Activated naive CD4-positive, alpha-beta T cell treated with anti-CD3 and anti-CD28 coated beads, Interleukin-2, amount 10 ng/mL, durations not matched to agents 7 days and 5 days (primary cell): ENCODE measurements at regions not wholly inside any gene's neighbourhood (a gene's known extent, or its start where the extent isn't known, plus 50 kb on each side); places are given as distances from the start of the nearest gene placed in this dataset.

Experiments used
- CTCF ChIA-PET: fragments of 350-600 bp; sonication (Branson Sonifier 250); formaldehyde crosslinking; loops from one replicate; lab custom pipeline; 2021; ENCODE audit warnings: antibody characterized with exemption; lab: Charles Lee
- DNase-seq: peaks from one replicate; pipeline ENCODE4 v3.0.0-alpha.2; 2020
- H3K27ac Mint-ChIP-seq: one replicate; pipeline ENCODE4 v1.8.0; 2021; ENCODE audit warnings: mild to moderate bottlenecking, moderate library complexity, mixed read lengths
- H3K27me3 Mint-ChIP-seq: one replicate; pipeline ENCODE4 v1.8.0; 2021; ENCODE audit warnings: mild to moderate bottlenecking, mixed read lengths
- H3K36me3 Mint-ChIP-seq: one replicate; pipeline ENCODE4 v1.8.0; 2021; ENCODE audit warnings: mixed read lengths
- H3K4me1 Mint-ChIP-seq: one replicate; pipeline ENCODE4 v1.8.0; 2021; ENCODE audit warnings: mixed read lengths
- H3K4me3 Mint-ChIP-seq: one replicate; pipeline ENCODE4 v1.8.0; 2021; ENCODE audit warnings: mild to moderate bottlenecking, moderate library complexity, mixed read lengths
- H3K9me3 Mint-ChIP-seq: one replicate; pipeline ENCODE4 v1.8.0; 2021; ENCODE audit warnings: mixed read lengths

- DNase-seq, result no peak
- no peaks in the 10 kb centered on the region for H3K9me3 Mint-ChIP-seq
- no peaks in the 10 kb centered on the region for H3K4me1 Mint-ChIP-seq
- CTCF ChIA-PET, result no interaction called here
- H3K27me3 Mint-ChIP-seq, result peaks cover 11% of the 10 kb centered on the region
- H3K36me3 Mint-ChIP-seq, result no peaks in the 10 kb centered on the region
- H3K27ac Mint-ChIP-seq, result no peak overlapping the region
- H3K4me3 Mint-ChIP-seq, result no peak overlapping the region
Observed at GRCh38 chr3:194925614-194926013, 239.9 kb downstream of the FAM43A start.

- DNase-seq, result no peak
Observed at GRCh38 chr3:194928227-194928626, 242.5 kb downstream of the FAM43A start.

GRCh38 chr3:194928831-194929577 lies 243.3 kb downstream of the FAM43A start:
- Mint-ChIP-seq H3K27ac (no peak overlapping the region), H3K27me3 (peaks cover 35% of the 10 kb centered on the region), H3K36me3 (no peaks in the 10 kb centered on the region), H3K4me3 (no peak overlapping the region), H3K4me1 (no peaks in the 10 kb centered on the region), H3K9me3 (no peaks in the 10 kb centered on the region)
- CTCF ChIA-PET, result no interaction called here
- DNase-seq, result no peak

More at GRCh38 chr3:194928227-194928626, 242.5 kb downstream of the FAM43A start:
- no peaks in the 10 kb centered on the region for H3K9me3 Mint-ChIP-seq
- CTCF ChIA-PET, result no interaction called here
- no peaks in the 10 kb centered on the region for H3K36me3 Mint-ChIP-seq
- no peak overlapping the region for H3K4me3 Mint-ChIP-seq
- H3K27me3 Mint-ChIP-seq, result peaks cover 27% of the 10 kb centered on the region
- H3K27ac Mint-ChIP-seq, result no peak overlapping the region
- H3K4me1 Mint-ChIP-seq, result no peaks in the 10 kb centered on the region

- CTCF ChIA-PET, result no interaction called here
- Mint-ChIP-seq H3K4me3 (no peak overlapping the region), H3K27ac (no peak overlapping the region), H3K9me3 (no peaks in the 10 kb centered on the region), H3K36me3 (no peaks in the 10 kb centered on the region), H3K4me1 (no peaks in the 10 kb centered on the region), H3K27me3 (peaks cover 35% of the 10 kb centered on the region)
- DNase-seq, result no peak
Observed at GRCh38 chr3:194929578-194929960, 243.9 kb downstream of the FAM43A start.

GRCh38 chr3:194930377-194931204 lies 244.9 kb downstream of the FAM43A start:
- peaks cover 38% of the 10 kb centered on the region for H3K27me3 Mint-ChIP-seq
- no peaks in the 10 kb centered on the region for H3K4me1 Mint-ChIP-seq
- CTCF ChIA-PET, result no interaction called here
- no peak overlapping the region for H3K27ac Mint-ChIP-seq
- no peaks in the 10 kb centered on the region for H3K9me3 Mint-ChIP-seq
- no peaks in the 10 kb centered on the region for H3K36me3 Mint-ChIP-seq
- H3K4me3 Mint-ChIP-seq, result no peak overlapping the region
- DNase-seq, result no peak

GRCh38 chr3:194931347-194931746 lies 245.7 kb downstream of the FAM43A start:
- Mint-ChIP-seq H3K36me3 (no peaks in the 10 kb centered on the region), H3K4me1 (no peaks in the 10 kb centered on the region), H3K27ac (no peak overlapping the region), H3K4me3 (no peak overlapping the region), H3K9me3 (no peaks in the 10 kb centered on the region), H3K27me3 (peaks cover 38% of the 10 kb centered on the region)
- CTCF ChIA-PET, result no interaction called here
- DNase-seq, result no peak

- CTCF ChIA-PET, result no interaction called here
- no peak overlapping the region for H3K4me3 Mint-ChIP-seq
- no peaks in the 10 kb centered on the region for H3K9me3 Mint-ChIP-seq
- H3K4me1 Mint-ChIP-seq, result no peaks in the 10 kb centered on the region
- no peaks in the 10 kb centered on the region for H3K36me3 Mint-ChIP-seq
- DNase-seq, result no peak
- H3K27ac Mint-ChIP-seq, result no peak overlapping the region
- H3K27me3 Mint-ChIP-seq, result peaks cover 38% of the 10 kb centered on the region
Observed at GRCh38 chr3:194931865-194932264, 246.2 kb downstream of the FAM43A start.

- no peak for DNase-seq
- no peak overlapping the region for H3K4me3 Mint-ChIP-seq
- H3K27me3 Mint-ChIP-seq, result peaks cover 34% of the 10 kb centered on the region
- H3K4me1 Mint-ChIP-seq, result no peaks in the 10 kb centered on the region
- no peaks in the 10 kb centered on the region for H3K9me3 Mint-ChIP-seq
- CTCF ChIA-PET, result interaction anchor here (0.6 kb wide), 1 partner anchor 32 kb away, joined by 5 read pairs; no protein-coding TSS in a partner anchor
- no peak overlapping the region for H3K27ac Mint-ChIP-seq
- no peaks in the 10 kb centered on the region for H3K36me3 Mint-ChIP-seq
Observed at GRCh38 chr3:194933465-194933864, 247.8 kb downstream of the FAM43A start.

GRCh38 chr3:194935061-194935460 lies 249.4 kb downstream of the FAM43A start:
- Mint-ChIP-seq H3K4me3 (no peak overlapping the region), H3K27ac (no peak overlapping the region), H3K9me3 (no peaks in the 10 kb centered on the region), H3K4me1 (no peaks in the 10 kb centered on the region), H3K36me3 (no peaks in the 10 kb centered on the region), H3K27me3 (peaks cover 35% of the 10 kb centered on the region)
- CTCF ChIA-PET, result interaction anchor here (0.6 kb wide), 1 partner anchor 236 kb away, joined by 3 read pairs; no protein-coding TSS in a partner anchor
- DNase-seq, result no peak

GRCh38 chr3:194935632-194936470 lies 250.2 kb downstream of the FAM43A start:
- Mint-ChIP-seq H3K4me3 (no peak overlapping the region), H3K9me3 (no peaks in the 10 kb centered on the region), H3K27me3 (peaks cover 32% of the 10 kb centered on the region), H3K4me1 (no peaks in the 10 kb centered on the region), H3K27ac (no peak overlapping the region), H3K36me3 (no peaks in the 10 kb centered on the region)
- no peak for DNase-seq
- CTCF ChIA-PET, result interaction anchor here (0.6 kb wide), 1 partner anchor 237 kb away, joined by 3 read pairs; no protein-coding TSS in a partner anchor

GRCh38 chr3:194936659-194937058 lies 251.0 kb downstream of the FAM43A start:
- no peak overlapping the region for H3K4me3 Mint-ChIP-seq
- CTCF ChIA-PET, result no interaction called here

GRCh38 chr3:194937144-194937543 lies 251.5 kb downstream of the FAM43A start:
- Mint-ChIP-seq H3K9me3 (no peaks in the 10 kb centered on the region), H3K4me1 (no peaks in the 10 kb centered on the region), H3K27me3 (peaks cover 28% of the 10 kb centered on the region), H3K4me3 (no peak overlapping the region), H3K27ac (no peak overlapping the region), H3K36me3 (no peaks in the 10 kb centered on the region)
- CTCF ChIA-PET, result no interaction called here
- no peak for DNase-seq

More at GRCh38 chr3:194936659-194937058, 251.0 kb downstream of the FAM43A start:
- Mint-ChIP-seq H3K36me3 (no peaks in the 10 kb centered on the region), H3K27ac (no peak overlapping the region), H3K9me3 (no peaks in the 10 kb centered on the region), H3K4me1 (no peaks in the 10 kb centered on the region), H3K27me3 (peaks cover 31% of the 10 kb centered on the region)
- DNase-seq, result no peak

- CTCF ChIA-PET, result no interaction called here
- DNase-seq, result no peak
- H3K4me3 Mint-ChIP-seq, result no peak overlapping the region
- H3K27me3 Mint-ChIP-seq, result peaks cover 22% of the 10 kb centered on the region
- H3K9me3 Mint-ChIP-seq, result no peaks in the 10 kb centered on the region
- H3K27ac Mint-ChIP-seq, result no peak overlapping the region
- no peaks in the 10 kb centered on the region for H3K4me1 Mint-ChIP-seq
- H3K36me3 Mint-ChIP-seq, result no peaks in the 10 kb centered on the region
Observed at GRCh38 chr3:194937882-194938321, 252.2 kb downstream of the FAM43A start.
